Astrocyte of the cerebellum (primary cell): ENCODE measurements at regions not wholly inside any gene's neighbourhood (a gene's known extent, or its start where the extent isn't known, plus 50 kb on each side); places are given as distances from the start of the nearest gene placed in this dataset.

ENCODE experiments used
- DNase-seq: peaks from one replicate; pipeline ENCODE4 v3.0.0-alpha.2; 2011; ENCODE audit warnings: low read depth
- H3K4me3 ChIP-seq: 2 replicates; pipeline ENCODE4 v1.5.1; 2011; ENCODE audit warnings: mild to moderate bottlenecking, low read depth, low read length, moderate library complexity
- CTCF ChIP-seq: IDR thresholded peaks from 2 replicates; pipeline ENCODE4 v1.5.1; 2012; ENCODE audit warnings: low read length, low read depth, moderate library complexity, mild to moderate bottlenecking; ENCODE audit errors: missing control alignments
- in situ Hi-C: cut with HindIII; loops from 2 replicates; pipeline ENCODE4 v1.10.0; 2017; ENCODE audit warnings: low sequenced_read_pairs

- in situ Hi-C loops = no loop called here
- no peak for TF ChIP-seq CTCF
- no peak for DNase-seq
- no peak overlapping the region for H3K4me3 ChIP-seq
These were observed 520.6 kb upstream of the HTR2A start for GRCh38 chr13:47417485-47417884.

- no peak for DNase-seq
- no peak for TF ChIP-seq CTCF
- H3K4me3 ChIP-seq = no peak overlapping the region
- in situ Hi-C loops = no loop called here
These were observed 518.2 kb upstream of the HTR2A start for GRCh38 chr13:47415048-47415447.

GRCh38 chr13:47413526-47413925 is 516.7 kb upstream of the HTR2A start:
- H3K4me3 ChIP-seq = no peak overlapping the region
- TF ChIP-seq CTCF = no peak
- in situ Hi-C loops = no loop called here
- no peak for DNase-seq

- DNase-seq = no peak
- no peak overlapping the region for H3K4me3 ChIP-seq
- in situ Hi-C loops = no loop called here
- no peak for TF ChIP-seq CTCF
These were observed 516.3 kb upstream of the HTR2A start for GRCh38 chr13:47413112-47413511.

- in situ Hi-C loops = no loop called here
- no peak for TF ChIP-seq CTCF
- H3K4me3 ChIP-seq = no peak overlapping the region
- no peak for DNase-seq
These were observed 512.9 kb upstream of the HTR2A start for GRCh38 chr13:47409778-47410177.

- no peak for TF ChIP-seq CTCF
- in situ Hi-C loops = no loop called here
- no peak overlapping the region for H3K4me3 ChIP-seq
- DNase-seq = no peak
These were observed 511.9 kb upstream of the HTR2A start for GRCh38 chr13:47408546-47409319.
